Lower leg skin (tissue), 3 donors: ENCODE measurements at regions not wholly inside any gene's neighbourhood (a gene's known extent, or its start where the extent isn't known, plus 50 kb on each side); places are given as distances from the start of the nearest gene placed in this dataset.

Experiments
- CTCF ChIP-seq, 3 donors: fragments of 450-650 bp; IDR thresholded peaks; one replicate each; pipeline ENCODE4 v1.5.1; 2016; ENCODE audit warnings: antibody characterized with exemption in 3 of 3, mild to moderate bottlenecking in 3 of 3, moderate library complexity in 2 of 3
- POLR2A ChIP-seq, 2 donors: fragments of 450-650 bp; IDR thresholded peaks; one replicate each; pipeline ENCODE4 v1.6.1; 2016 to 2017; ENCODE audit warnings: antibody characterized with exemption in 2 of 2, mild to moderate bottlenecking in 1 of 2, moderate library complexity in 1 of 2

- TF ChIP-seq CTCF (IDR thresholded peaks at IDR 0.05), result no peak
- no peak for TF ChIP-seq POLR2A (IDR thresholded peaks at IDR 0.05)
Observed at GRCh38 chr18:8503248-8503647, 106.0 kb upstream of the RAB12 start.
